Activated T-cell treated with anti-CD3 and anti-CD28 coated beads, Interleukin-2, amount 50 U/mL, for 24 hours (primary cell): ENCODE measurements at regions not wholly inside any gene's neighbourhood (a gene's known extent, or its start where the extent isn't known, plus 50 kb on each side); places are given as distances from the start of the nearest gene placed in this dataset.
"Not testable (repeated sequence)": the region's sequence is repeated elsewhere in the genome, so short reads cannot be mapped to it uniquely, and the experiment has no call there.

Experiments
- DNase-seq: peaks from one replicate; pipeline ENCODE4 v3.0.0-alpha.2; 2020
- H3K27ac Mint-ChIP-seq: 2 replicates; pipeline ENCODE4 v1.8.0; 2020; ENCODE audit warnings: mild to moderate bottlenecking, mixed read lengths
- H3K27me3 Mint-ChIP-seq: 2 replicates; pipeline ENCODE4 v1.8.0; 2020; ENCODE audit warnings: mixed read lengths
- H3K36me3 Mint-ChIP-seq: 2 replicates; pipeline ENCODE4 v1.8.0; 2020; ENCODE audit warnings: low read depth, mixed read lengths
- H3K4me1 Mint-ChIP-seq: 2 replicates; pipeline ENCODE4 v1.8.0; 2020; ENCODE audit warnings: low read depth, mixed read lengths
- H3K4me3 Mint-ChIP-seq: 2 replicates; pipeline ENCODE4 v1.8.0; 2020; ENCODE audit warnings: mild to moderate bottlenecking, moderate library complexity, mixed read lengths
- H3K9me3 Mint-ChIP-seq: 2 replicates; pipeline ENCODE4 v1.8.0; 2020; ENCODE audit warnings: mixed read lengths

- peaks cover 3% of the 10 kb centered on the region for H3K9me3 Mint-ChIP-seq
- H3K27me3 Mint-ChIP-seq, result no peaks in the 10 kb centered on the region
- no peaks in the 10 kb centered on the region for H3K36me3 Mint-ChIP-seq
- H3K4me3 Mint-ChIP-seq, result no peak overlapping the region
- DNase-seq, result no peak
- no peaks in the 10 kb centered on the region for H3K4me1 Mint-ChIP-seq
- H3K27ac Mint-ChIP-seq, result no peak overlapping the region
Measured at GRCh38 chr9:115845648-115846312, 307.8 kb upstream of the PAPPA start.

DNA sequence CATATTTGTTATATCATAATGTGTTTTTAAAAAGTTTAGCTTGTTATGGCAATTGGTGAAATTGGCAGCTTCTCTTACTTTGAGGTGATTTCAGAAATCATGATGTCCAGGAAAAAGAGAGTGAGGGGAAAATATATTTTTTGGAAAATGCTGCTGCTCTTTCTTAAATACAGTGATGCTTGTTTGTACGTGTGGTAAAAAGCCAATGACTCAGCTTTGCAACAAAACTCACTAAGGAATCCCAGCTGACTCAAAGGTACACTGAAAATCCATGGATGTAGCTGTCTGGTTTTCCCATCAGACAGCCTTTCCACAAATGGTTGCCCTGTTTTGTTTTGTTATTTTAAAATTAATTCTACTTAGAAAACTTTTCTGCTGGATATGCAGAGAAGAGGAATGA lies 306.4 kb upstream of the PAPPA start:
- no peaks in the 10 kb centered on the region for H3K36me3 Mint-ChIP-seq

DNA sequence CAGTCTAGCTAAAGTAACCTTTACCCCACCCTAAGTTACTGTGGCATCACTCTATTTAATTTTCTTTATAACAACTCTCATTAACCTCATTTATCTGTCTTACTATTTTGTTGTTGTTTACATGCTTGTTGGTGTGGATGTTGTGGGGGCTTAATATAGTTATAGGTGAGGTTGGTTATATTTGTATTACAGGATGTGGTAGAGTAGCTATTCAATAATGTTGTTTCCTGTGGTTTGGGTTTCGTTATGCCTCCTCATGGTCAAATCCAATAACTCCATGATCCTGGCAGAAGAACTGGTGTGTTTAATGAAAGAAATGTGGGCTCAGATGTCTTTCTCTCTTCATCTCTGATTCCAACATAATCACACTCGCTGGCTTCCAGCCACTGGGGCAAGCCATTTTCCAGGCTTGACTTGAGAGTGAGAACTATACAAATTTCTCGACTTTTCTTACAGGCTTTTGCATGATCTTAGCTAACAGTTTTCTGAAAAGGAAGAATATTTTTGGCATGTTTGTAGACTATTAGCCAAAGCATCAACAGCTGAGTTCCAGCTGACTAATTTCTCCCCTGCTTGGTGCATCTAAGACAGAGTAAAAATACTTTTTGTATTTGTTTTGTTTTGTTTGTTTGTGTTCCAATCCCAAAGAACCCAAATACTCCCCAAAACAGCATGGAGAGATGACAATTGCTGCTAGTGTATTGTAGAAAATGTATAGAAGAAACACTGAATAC lies 303.7 kb upstream of the PAPPA start:
- H3K4me3 Mint-ChIP-seq, result no peak overlapping the region
- no peaks in the 10 kb centered on the region for H3K27me3 Mint-ChIP-seq
- H3K9me3 Mint-ChIP-seq, result peaks cover 3% of the 10 kb centered on the region
- H3K27ac Mint-ChIP-seq, result no peak overlapping the region
- no peaks in the 10 kb centered on the region for H3K36me3 Mint-ChIP-seq
- H3K4me1 Mint-ChIP-seq, result no peaks in the 10 kb centered on the region
- no peak for DNase-seq

More for the DNA sequence above, 306.4 kb upstream of the PAPPA start:
- no peaks in the 10 kb centered on the region for H3K27me3 Mint-ChIP-seq
- H3K9me3 Mint-ChIP-seq, result peaks cover 3% of the 10 kb centered on the region
- H3K27ac Mint-ChIP-seq, result no peak overlapping the region
- no peak overlapping the region for H3K4me3 Mint-ChIP-seq
- DNase-seq, result no peak
- H3K4me1 Mint-ChIP-seq, result no peaks in the 10 kb centered on the region

GRCh38 chr9:115850548-115851304 lies 302.9 kb upstream of the PAPPA start:
- H3K4me1 Mint-ChIP-seq, result no peaks in the 10 kb centered on the region
- no peak overlapping the region for H3K27ac Mint-ChIP-seq
- H3K27me3 Mint-ChIP-seq, result no peaks in the 10 kb centered on the region
- H3K9me3 Mint-ChIP-seq, result peaks cover 3% of the 10 kb centered on the region
- no peak overlapping the region for H3K4me3 Mint-ChIP-seq
- DNase-seq, result no peak
- H3K36me3 Mint-ChIP-seq, result no peaks in the 10 kb centered on the region

DNA sequence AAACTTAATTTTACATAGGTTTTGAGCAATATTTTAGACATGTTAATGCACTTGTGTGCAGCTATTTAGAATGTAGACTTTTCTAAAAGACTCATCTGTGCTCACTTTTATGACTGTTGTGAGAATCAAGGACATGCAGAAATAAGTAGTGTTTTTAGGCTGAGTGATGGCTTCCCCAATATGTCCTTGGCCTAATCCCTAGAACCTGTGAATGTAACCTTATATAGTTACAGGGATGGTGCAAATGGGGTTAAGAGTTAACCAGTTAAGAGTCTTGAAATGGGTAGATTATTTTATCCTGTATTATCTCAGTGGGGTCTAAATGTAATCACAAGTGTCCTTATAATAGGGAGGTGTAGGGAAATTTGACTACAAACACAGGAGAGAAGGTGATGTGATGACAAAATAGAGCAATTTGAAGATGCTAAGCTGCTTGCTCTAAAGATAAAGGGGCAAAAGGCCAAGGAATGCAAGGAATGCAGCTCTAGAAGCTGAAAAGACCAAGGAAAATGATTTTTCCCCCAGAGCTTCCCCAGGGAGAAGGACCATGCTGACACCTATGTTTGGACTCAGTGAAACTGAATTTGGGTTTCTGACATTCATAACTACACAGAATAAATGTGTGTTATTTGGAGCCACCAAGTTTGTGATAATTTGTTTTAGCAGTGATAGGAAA lies 298.0 kb upstream of the PAPPA start:
- no peaks in the 10 kb centered on the region for H3K9me3 Mint-ChIP-seq
- H3K27ac Mint-ChIP-seq, result no peak overlapping the region
- H3K27me3 Mint-ChIP-seq, result peaks cover 12% of the 10 kb centered on the region
- no peak overlapping the region for H3K4me3 Mint-ChIP-seq
- no peaks in the 10 kb centered on the region for H3K4me1 Mint-ChIP-seq
- H3K36me3 Mint-ChIP-seq, result no peaks in the 10 kb centered on the region
- no peak for DNase-seq

DNA sequence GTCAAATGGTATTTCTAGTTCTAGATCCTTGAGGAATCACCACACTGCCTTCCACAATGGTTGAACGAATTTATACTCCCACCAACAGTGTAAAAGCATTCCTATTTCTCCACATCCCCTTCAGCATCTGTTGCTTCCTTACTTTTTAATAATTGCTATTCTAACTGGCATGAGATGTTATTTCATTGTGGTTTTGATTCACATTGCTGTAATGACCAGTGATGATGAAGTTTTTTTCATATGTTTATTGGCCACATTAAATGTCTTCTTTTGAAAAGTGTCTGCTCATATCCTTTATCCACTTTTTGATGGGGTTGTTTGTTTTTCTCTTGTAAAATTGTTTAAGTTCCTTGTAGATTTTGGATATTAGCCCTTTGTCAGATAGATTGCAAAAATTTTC lies 295.2 kb upstream of the PAPPA start:
- H3K27me3 Mint-ChIP-seq, result peaks cover 14% of the 10 kb centered on the region
- H3K4me3 Mint-ChIP-seq, H3K9me3 Mint-ChIP-seq, H3K27ac Mint-ChIP-seq, H3K36me3 Mint-ChIP-seq, H3K4me1 Mint-ChIP-seq, DNase-seq: not testable (repeated sequence)

DNA sequence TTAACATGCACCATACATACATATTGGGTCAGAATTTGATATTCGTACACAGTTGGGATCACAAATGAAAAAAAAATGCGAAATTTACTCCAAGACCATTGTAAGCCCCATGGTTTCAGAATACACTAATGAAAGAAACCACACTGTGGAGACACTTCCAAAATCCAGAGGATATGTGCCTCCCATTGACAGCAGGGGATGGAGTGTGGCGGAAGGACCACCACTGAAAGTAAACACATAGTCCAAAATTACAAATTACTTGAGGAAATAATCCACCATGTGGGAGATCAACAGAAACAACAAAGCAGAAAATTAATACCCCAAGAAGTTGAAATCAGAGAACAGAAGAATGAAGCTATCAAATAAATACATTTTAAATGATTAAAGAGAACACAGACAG lies 291.6 kb upstream of the PAPPA start:
- H3K27ac Mint-ChIP-seq, result no peak overlapping the region
- H3K27me3 Mint-ChIP-seq, result peaks cover 14% of the 10 kb centered on the region
- H3K4me3 Mint-ChIP-seq, result no peak overlapping the region
- no peaks in the 10 kb centered on the region for H3K36me3 Mint-ChIP-seq
- no peaks in the 10 kb centered on the region for H3K9me3 Mint-ChIP-seq
- no peaks in the 10 kb centered on the region for H3K4me1 Mint-ChIP-seq
- no peak for DNase-seq

DNA sequence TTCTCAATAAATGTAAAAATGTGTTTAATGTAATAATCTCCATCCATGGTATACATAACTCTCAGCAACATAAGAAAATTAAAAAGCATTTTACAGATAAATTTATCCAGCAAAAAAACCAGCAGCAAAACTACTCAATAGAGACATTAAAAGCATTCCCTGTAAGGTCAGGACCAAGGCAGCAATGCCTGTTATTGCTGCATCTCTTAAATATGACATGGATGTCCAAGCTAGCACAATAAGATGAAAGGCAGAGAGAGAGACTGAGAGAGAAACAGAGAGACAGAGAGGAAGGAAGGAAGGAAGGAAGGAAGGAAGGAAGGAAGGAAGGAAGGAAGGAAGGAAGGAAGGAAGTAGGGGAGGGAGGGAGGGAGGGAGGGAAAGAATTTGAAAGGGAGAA lies 289.0 kb upstream of the PAPPA start:
- H3K27ac Mint-ChIP-seq, result no peak overlapping the region
- no peak for DNase-seq
- H3K27me3 Mint-ChIP-seq, result peaks cover 11% of the 10 kb centered on the region
- no peaks in the 10 kb centered on the region for H3K36me3 Mint-ChIP-seq
- no peak overlapping the region for H3K4me3 Mint-ChIP-seq
- H3K4me1 Mint-ChIP-seq, result no peaks in the 10 kb centered on the region
- H3K9me3 Mint-ChIP-seq, result no peaks in the 10 kb centered on the region

DNA sequence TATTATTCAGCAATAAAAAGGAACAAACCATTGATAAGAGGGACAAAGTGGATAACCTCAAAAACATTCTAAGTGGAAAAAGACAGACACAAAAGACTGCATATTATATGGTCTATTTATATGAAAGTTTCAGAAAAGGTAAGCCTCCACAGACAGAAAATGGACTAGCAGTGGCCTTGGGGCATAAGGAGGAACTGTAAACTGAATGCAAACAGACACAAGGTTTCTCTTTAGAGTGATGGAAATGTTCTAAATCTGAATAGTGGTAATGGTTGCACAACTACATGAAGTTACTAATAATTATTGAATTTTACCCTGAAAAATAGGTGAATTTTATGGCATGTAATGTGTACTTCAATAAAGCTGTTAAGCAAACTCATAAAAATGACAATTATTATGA lies 286.3 kb upstream of the PAPPA start:
- H3K9me3 Mint-ChIP-seq, result no peaks in the 10 kb centered on the region
- DNase-seq, result no peak
- no peaks in the 10 kb centered on the region for H3K36me3 Mint-ChIP-seq
- H3K27me3 Mint-ChIP-seq, result no peaks in the 10 kb centered on the region
- H3K27ac Mint-ChIP-seq, result no peak overlapping the region
- no peaks in the 10 kb centered on the region for H3K4me1 Mint-ChIP-seq
- H3K4me3 Mint-ChIP-seq, result no peak overlapping the region

DNA sequence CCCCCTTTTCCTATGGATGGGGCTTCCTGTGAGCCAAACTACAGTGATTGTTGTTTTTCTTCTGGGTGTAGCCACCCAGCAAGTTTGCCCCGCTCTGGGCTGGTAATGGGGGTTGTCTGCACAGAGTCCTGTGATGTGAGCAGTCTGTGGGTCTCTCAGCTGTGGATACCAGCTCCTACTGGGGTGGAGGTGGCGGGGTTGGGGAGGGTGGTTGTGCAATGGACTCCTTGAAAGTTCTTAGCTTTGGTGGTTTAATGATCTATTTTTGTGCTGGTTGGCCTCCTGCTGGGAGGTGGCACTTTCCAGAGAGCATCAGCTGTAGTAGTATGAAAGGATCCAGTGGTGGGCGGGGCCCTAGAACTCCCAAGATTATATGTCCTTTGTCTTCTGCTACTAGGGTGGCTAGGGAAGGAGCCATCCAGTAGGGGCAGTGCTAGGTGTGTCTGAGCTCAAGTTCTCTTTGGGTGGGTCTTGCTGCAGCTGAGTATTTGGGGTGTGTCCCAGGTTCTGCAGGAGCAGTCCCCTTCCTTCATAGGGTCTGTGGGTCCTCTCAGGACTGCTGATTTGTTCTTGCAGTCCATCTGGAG lies 275.6 kb upstream of the PAPPA start:
- no peak for DNase-seq
- peaks cover 2% of the 10 kb centered on the region for H3K27me3 Mint-ChIP-seq
- H3K4me3 Mint-ChIP-seq, result no peak overlapping the region
- no peaks in the 10 kb centered on the region for H3K4me1 Mint-ChIP-seq
- no peak overlapping the region for H3K27ac Mint-ChIP-seq
- H3K9me3 Mint-ChIP-seq, result peaks cover 3% of the 10 kb centered on the region
- no peaks in the 10 kb centered on the region for H3K36me3 Mint-ChIP-seq

DNA sequence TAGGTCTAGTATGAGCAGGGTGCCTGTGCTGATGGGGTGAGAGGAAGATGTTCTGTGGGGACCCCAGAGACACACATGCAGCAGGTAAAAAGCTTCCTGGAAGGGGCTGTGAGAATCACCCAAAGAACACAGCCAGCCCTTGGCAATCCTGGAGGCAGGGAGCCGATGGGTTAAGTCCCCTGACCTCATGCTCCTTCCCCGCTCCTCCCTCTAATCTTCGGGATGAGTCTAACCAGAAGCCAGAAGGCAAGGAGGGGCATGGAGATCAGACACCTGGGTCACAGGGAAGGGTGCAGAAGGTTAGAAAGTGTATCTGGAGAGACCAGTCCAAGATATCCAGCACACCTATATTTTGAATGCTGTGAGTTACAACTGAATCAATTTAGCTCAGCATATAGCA lies 274.1 kb upstream of the PAPPA start:
- Mint-ChIP-seq H3K4me1 (no peaks in the 10 kb centered on the region), H3K27me3 (peaks cover 2% of the 10 kb centered on the region), H3K36me3 (no peaks in the 10 kb centered on the region), H3K4me3 (no peak overlapping the region), H3K27ac (no peak overlapping the region), H3K9me3 (no peaks in the 10 kb centered on the region)
- DNase-seq, result no peak

- H3K4me3 Mint-ChIP-seq, result no peak overlapping the region
- no peaks in the 10 kb centered on the region for H3K4me1 Mint-ChIP-seq
- no peaks in the 10 kb centered on the region for H3K36me3 Mint-ChIP-seq
- no peak overlapping the region for H3K27ac Mint-ChIP-seq
- H3K9me3 Mint-ChIP-seq, result no peaks in the 10 kb centered on the region
- peaks cover 2% of the 10 kb centered on the region for H3K27me3 Mint-ChIP-seq
- DNase-seq, result no peak
Measured at GRCh38 chr9:115880221-115880885, 273.2 kb upstream of the PAPPA start.

DNA sequence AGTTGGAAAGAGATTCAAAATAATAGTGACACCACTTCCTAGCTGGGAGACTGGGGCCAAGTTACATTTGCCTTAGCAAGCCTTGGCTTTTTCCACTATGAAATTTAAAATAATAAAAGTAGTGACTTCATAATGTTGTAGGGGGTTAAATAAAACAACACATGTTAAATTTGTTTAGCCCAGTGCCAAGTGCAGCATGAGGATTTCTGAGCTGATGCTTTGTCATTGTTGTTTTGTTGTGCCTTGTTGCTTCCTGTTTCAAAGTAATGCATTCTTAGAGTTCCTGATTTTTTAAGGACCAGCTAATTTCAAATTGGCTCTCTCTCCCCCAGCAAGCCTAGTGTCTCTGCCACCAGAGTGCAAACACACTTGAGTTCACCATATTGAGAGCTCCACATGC lies 270.7 kb upstream of the PAPPA start:
- peaks cover 2% of the 10 kb centered on the region for H3K27me3 Mint-ChIP-seq
- H3K4me1 Mint-ChIP-seq, result no peaks in the 10 kb centered on the region
- no peaks in the 10 kb centered on the region for H3K9me3 Mint-ChIP-seq
- no peaks in the 10 kb centered on the region for H3K36me3 Mint-ChIP-seq
- no peak for DNase-seq
- H3K4me3 Mint-ChIP-seq, result no peak overlapping the region
- no peak overlapping the region for H3K27ac Mint-ChIP-seq
